CD4-positive, alpha-beta memory T cell (primary cell): ENCODE measurements at regions not wholly inside any gene's neighbourhood (a gene's known extent, or its start where the extent isn't known, plus 50 kb on each side); places are given as distances from the start of the nearest gene placed in this dataset.

ENCODE experiments used
- CTCF ChIA-PET: fragments of 350-600 bp; sonication (Branson Sonifier 250); formaldehyde crosslinking; loops from one replicate; lab custom pipeline; 2021; ENCODE audit warnings: inconsistent platforms; ENCODE audit not compliant: partially characterized antibody; lab: Charles Lee
- POLR2A ChIA-PET: fragments of 350-600 bp; sonication (Branson Sonifier 250); formaldehyde crosslinking; loops from one replicate; lab custom pipeline; 2021; ENCODE audit not compliant: partially characterized antibody; lab: Charles Lee
- DNase-seq, 5 donors: peaks; one replicate each; pipeline versions ENCODE4 v3.0.0 to v3.0.0-alpha.2; 2020 to 2022; ENCODE audit warnings: mixed read lengths in 1 of 5
- H3K27ac ChIP-seq: one replicate; pipeline ENCODE4 v1.7.0; 2013; ENCODE audit warnings: low read depth, low read length
- H3K27me3 ChIP-seq: 2 replicates; pipeline ENCODE4 v1.7.0; 2013; ENCODE audit warnings: mild to moderate bottlenecking, low read length, moderate library complexity; ENCODE audit not compliant: insufficient read depth
- H3K36me3 ChIP-seq: 2 replicates; pipeline ENCODE4 v1.7.0; 2013; ENCODE audit warnings: mild to moderate bottlenecking, low read length, moderate library complexity; ENCODE audit not compliant: insufficient read depth
- H3K4me1 ChIP-seq: 2 replicates; pipeline ENCODE4 v1.7.0; 2013; ENCODE audit warnings: mild to moderate bottlenecking, low read length, moderate library complexity; ENCODE audit not compliant: insufficient read depth
- H3K4me3 ChIP-seq, 2 donors: one replicate each; pipeline ENCODE4 v1.7.0; 2013; ENCODE audit warnings: low read length in 2 of 2, mild to moderate bottlenecking in 1 of 2
- H3K9me3 ChIP-seq, 2 donors: one replicate each; pipeline ENCODE4 v1.7.0; 2013; ENCODE audit warnings: low read length in 2 of 2, control low read depth in 1 of 2; ENCODE audit not compliant: control insufficient read depth in 1 of 2
- H3K27ac Mint-ChIP-seq, 7 donors: one replicate each; pipeline ENCODE4 v1.8.0; 2020 to 2021; ENCODE audit warnings: mixed read lengths in 7 of 7, mild to moderate bottlenecking in 6 of 7, inconsistent platforms in 3 of 7, moderate library complexity in 3 of 7
- H3K27me3 Mint-ChIP-seq, 2 donors: one replicate each; pipeline ENCODE4 v1.8.0; 2020 to 2021; ENCODE audit warnings: mixed read lengths in 2 of 2
- H3K36me3 Mint-ChIP-seq, 2 donors: one replicate each; pipeline ENCODE4 v1.8.0; 2020 to 2021; ENCODE audit warnings: mixed read lengths in 2 of 2, inconsistent platforms in 1 of 2, mild to moderate bottlenecking in 1 of 2
- H3K4me1 Mint-ChIP-seq, 4 donors: one replicate each; pipeline ENCODE4 v1.8.0; 2020 to 2021; ENCODE audit warnings: mixed read lengths in 4 of 4, mild to moderate bottlenecking in 1 of 4
- H3K4me3 Mint-ChIP-seq, 8 donors: one replicate each; pipeline ENCODE4 v1.8.0; 2020 to 2021; ENCODE audit warnings: mixed read lengths in 8 of 8, mild to moderate bottlenecking in 7 of 8, moderate library complexity in 6 of 8, inconsistent platforms in 3 of 8
- H3K9me3 Mint-ChIP-seq, 8 donors: one replicate each; pipeline ENCODE4 v1.8.0; 2020 to 2021; ENCODE audit warnings: mixed read lengths in 8 of 8, mild to moderate bottlenecking in 5 of 8, inconsistent platforms in 3 of 8, moderate library complexity in 1 of 8
- intact Hi-C: fragments of 100-400 bp; cut with micrococcal nuclease; formaldehyde crosslinking; loops from one replicate; pipeline ENCODE4 v1.15.1; 2023

GRCh38 chr11:95514416-95515110 is 275.0 kb downstream of the FAM76B start:
- intact Hi-C loops: no loop called here
- Histone ChIP-seq H3K27me3 (no peaks in the 10 kb centered on the region), H3K9me3 (no peaks in the 10 kb centered on the region), H3K4me3 (no peak overlapping the region), H3K36me3 (no peaks in the 10 kb centered on the region), H3K4me1 (no peaks in the 10 kb centered on the region), H3K27ac (no peak overlapping the region)
- DNase-seq: no peak
- no peak overlapping the region for H3K27ac Mint-ChIP-seq
- no peaks in the 10 kb centered on the region for H3K36me3 Mint-ChIP-seq
- no peak overlapping the region for H3K4me3 Mint-ChIP-seq
- H3K27me3 Mint-ChIP-seq: peaks cover 3 to 5% of the 10 kb centered on the region in 2 donors
- no peaks in the 10 kb centered on the region for H3K4me1 Mint-ChIP-seq
- ChIA-PET POLR2A (no interaction called here), CTCF (no interaction called here)
- no peaks in the 10 kb centered on the region for H3K9me3 Mint-ChIP-seq

- ChIA-PET POLR2A (no interaction called here), CTCF (interaction anchor here (1.1 to 1.8 kb wide), 2 partner anchors 358 to 952 kb away, joined by 3 to 4 read pairs; no protein-coding TSS in a partner anchor)
- Histone ChIP-seq H3K9me3 (no peaks in the 10 kb centered on the region), H3K4me3 (no peak overlapping the region), H3K4me1 (no peaks in the 10 kb centered on the region), H3K27me3 (no peaks in the 10 kb centered on the region), H3K36me3 (no peaks in the 10 kb centered on the region), H3K27ac (no peak overlapping the region)
- H3K36me3 Mint-ChIP-seq: no peaks in the 10 kb centered on the region
- no peak for DNase-seq
- H3K4me3 Mint-ChIP-seq: no peak overlapping the region
- H3K27me3 Mint-ChIP-seq: peaks cover 3 to 5% of the 10 kb centered on the region in 2 donors
- no peak overlapping the region for H3K27ac Mint-ChIP-seq
- no peaks in the 10 kb centered on the region for H3K4me1 Mint-ChIP-seq
- intact Hi-C loops: no loop called here
- no peaks in the 10 kb centered on the region for H3K9me3 Mint-ChIP-seq
Observed at GRCh38 chr11:95512682-95513081, 276.9 kb downstream of the FAM76B start.

- Histone ChIP-seq H3K4me3 (no peak overlapping the region), H3K27me3 (no peaks in the 10 kb centered on the region), H3K4me1 (no peaks in the 10 kb centered on the region), H3K9me3 (no peaks in the 10 kb centered on the region), H3K36me3 (no peaks in the 10 kb centered on the region), H3K27ac (no peak overlapping the region)
- intact Hi-C loops: no loop called here
- ChIA-PET POLR2A (no interaction called here), CTCF (interaction anchor here (1.1 to 1.8 kb wide), 2 partner anchors 358 to 952 kb away, joined by 3 to 4 read pairs; no protein-coding TSS in a partner anchor)
- Mint-ChIP-seq H3K4me1 (no peaks in the 10 kb centered on the region), H3K9me3 (no peaks in the 10 kb centered on the region), H3K4me3 (no peak overlapping the region), H3K27me3 (peaks cover 3 to 5% of the 10 kb centered on the region in 2 donors), H3K36me3 (no peaks in the 10 kb centered on the region), H3K27ac (no peak overlapping the region)
- no peak for DNase-seq
Observed at GRCh38 chr11:95512177-95512576, 277.4 kb downstream of the FAM76B start.

- no peak overlapping the region for H3K4me3 Mint-ChIP-seq
- peaks cover 1 to 3% of the 10 kb centered on the region in 2 donors for H3K27me3 Mint-ChIP-seq
- H3K36me3 ChIP-seq: no peaks in the 10 kb centered on the region
- no peak for DNase-seq
- no peaks in the 10 kb centered on the region for H3K4me1 ChIP-seq
- no peak overlapping the region for H3K27ac ChIP-seq
- no peak overlapping the region for H3K4me3 ChIP-seq
- no peaks in the 10 kb centered on the region for H3K9me3 ChIP-seq
- H3K9me3 Mint-ChIP-seq: no peaks in the 10 kb centered on the region
- H3K27ac Mint-ChIP-seq: no peak overlapping the region
- no peaks in the 10 kb centered on the region for H3K36me3 Mint-ChIP-seq
- no peaks in the 10 kb centered on the region for H3K27me3 ChIP-seq
- CTCF ChIA-PET: interaction anchor here (0.9 to 3.2 kb wide), 3 partner anchors 192 to 353 kb away, joined by 3 to 13 read pairs (median 4); no protein-coding TSS in a partner anchor
- H3K4me1 Mint-ChIP-seq: peaks cover 0 to 6% (median 0%) of the 10 kb centered on the region in 4 donors
- intact Hi-C loops: loop anchor here (2.0 kb wide), 1 partner anchor 196 kb away; no protein-coding TSS in a partner anchor
- POLR2A ChIA-PET: no interaction called here
Observed at GRCh38 chr11:95508219-95508890, 277.4 kb upstream of the SESN3 start.

GRCh38 chr11:95507794-95508193 is 276.8 kb upstream of the SESN3 start:
- intact Hi-C loops: loop anchor here (2.0 kb wide), 1 partner anchor 197 kb away; no protein-coding TSS in a partner anchor
- no peak overlapping the region for H3K27ac Mint-ChIP-seq
- DNase-seq: no peak

GRCh38 chr11:95506777-95507176 is 275.8 kb upstream of the SESN3 start:
- intact Hi-C loops: no loop called here

More at GRCh38 chr11:95507794-95508193, 276.8 kb upstream of the SESN3 start:
- H3K36me3 Mint-ChIP-seq: no peaks in the 10 kb centered on the region
- peaks cover 1 to 3% of the 10 kb centered on the region in 2 donors for H3K27me3 Mint-ChIP-seq
- H3K36me3 ChIP-seq: no peaks in the 10 kb centered on the region
- no peak overlapping the region for H3K27ac ChIP-seq
- H3K9me3 Mint-ChIP-seq: peaks cover 0 to 3% (median 0%) of the 10 kb centered on the region in 8 donors
- H3K4me3 Mint-ChIP-seq: no peak overlapping the region
- H3K9me3 ChIP-seq: no peaks in the 10 kb centered on the region
- CTCF ChIA-PET: interaction anchor here (0.9 to 3.2 kb wide), 3 partner anchors 192 to 353 kb away, joined by 3 to 13 read pairs (median 4); no protein-coding TSS in a partner anchor
- no peak overlapping the region for H3K4me3 ChIP-seq
- POLR2A ChIA-PET: no interaction called here
- peaks cover 0 to 6% (median 0%) of the 10 kb centered on the region in 4 donors for H3K4me1 Mint-ChIP-seq
- no peaks in the 10 kb centered on the region for H3K4me1 ChIP-seq
- H3K27me3 ChIP-seq: no peaks in the 10 kb centered on the region

GRCh38 chr11:95505927-95506426 is 275.0 kb upstream of the SESN3 start:
- Histone ChIP-seq H3K36me3 (no peaks in the 10 kb centered on the region), H3K4me3 (no peak overlapping the region), H3K9me3 (no peaks in the 10 kb centered on the region), H3K27ac (no peak overlapping the region), H3K27me3 (no peaks in the 10 kb centered on the region), H3K4me1 (no peaks in the 10 kb centered on the region)
- peaks cover 1 to 3% of the 10 kb centered on the region in 2 donors for H3K27me3 Mint-ChIP-seq
- intact Hi-C loops: no loop called here
- ChIA-PET CTCF (no interaction called here), POLR2A (no interaction called here)
- peaks cover 0 to 3% (median 0%) of the 10 kb centered on the region in 8 donors for H3K9me3 Mint-ChIP-seq
- no peak overlapping the region for H3K27ac Mint-ChIP-seq
- peaks cover 0 to 6% (median 0%) of the 10 kb centered on the region in 4 donors for H3K4me1 Mint-ChIP-seq
- H3K36me3 Mint-ChIP-seq: no peaks in the 10 kb centered on the region
- DNase-seq: no peak
- no peak overlapping the region for H3K4me3 Mint-ChIP-seq

More at GRCh38 chr11:95506777-95507176, 275.8 kb upstream of the SESN3 start:
- Mint-ChIP-seq H3K4me3 (no peak overlapping the region), H3K36me3 (no peaks in the 10 kb centered on the region), H3K4me1 (peaks cover 0 to 6% (median 0%) of the 10 kb centered on the region in 4 donors), H3K27me3 (peaks cover 1 to 3% of the 10 kb centered on the region in 2 donors), H3K27ac (no peak overlapping the region), H3K9me3 (peaks cover 0 to 3% (median 0%) of the 10 kb centered on the region in 8 donors)
- no peak for DNase-seq
- Histone ChIP-seq H3K27ac (no peak overlapping the region), H3K4me3 (no peak overlapping the region), H3K4me1 (no peaks in the 10 kb centered on the region), H3K9me3 (no peaks in the 10 kb centered on the region), H3K27me3 (no peaks in the 10 kb centered on the region), H3K36me3 (no peaks in the 10 kb centered on the region)
- ChIA-PET POLR2A (no interaction called here), CTCF (interaction anchor here (1.0 kb wide), 1 partner anchor 198 kb away, joined by 3 read pairs; no protein-coding TSS in a partner anchor)
